ENCODE measurements at regions not wholly inside any gene's neighbourhood (a gene's known extent, or its start where the extent isn't known, plus 50 kb on each side); places are given as distances from the start of the nearest gene placed in this dataset.

GRCh38 chr2:234802845-234803171 is 149.0 kb upstream of the SH3BP4 start:
- TF ChIP-seq, protein P1, sequence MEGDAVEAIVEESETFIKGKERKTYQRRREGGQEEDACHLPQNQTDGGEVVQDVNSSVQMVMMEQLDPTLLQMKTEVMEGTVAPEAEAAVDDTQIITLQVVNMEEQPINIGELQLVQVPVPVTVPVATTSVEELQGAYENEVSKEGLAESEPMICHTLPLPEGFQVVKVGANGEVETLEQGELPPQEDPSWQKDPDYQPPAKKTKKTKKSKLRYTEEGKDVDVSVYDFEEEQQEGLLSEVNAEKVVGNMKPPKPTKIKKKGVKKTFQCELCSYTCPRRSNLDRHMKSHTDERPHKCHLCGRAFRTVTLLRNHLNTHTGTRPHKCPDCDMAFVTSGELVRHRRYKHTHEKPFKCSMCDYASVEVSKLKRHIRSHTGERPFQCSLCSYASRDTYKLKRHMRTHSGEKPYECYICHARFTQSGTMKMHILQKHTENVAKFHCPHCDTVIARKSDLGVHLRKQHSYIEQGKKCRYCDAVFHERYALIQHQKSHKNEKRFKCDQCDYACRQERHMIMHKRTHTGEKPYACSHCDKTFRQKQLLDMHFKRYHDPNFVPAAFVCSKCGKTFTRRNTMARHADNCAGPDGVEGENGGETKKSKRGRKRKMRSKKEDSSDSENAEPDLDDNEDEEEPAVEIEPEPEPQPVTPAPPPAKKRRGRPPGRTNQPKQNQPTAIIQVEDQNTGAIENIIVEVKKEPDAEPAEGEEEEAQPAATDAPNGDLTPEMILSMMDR (conservative IDR thresholded peaks at IDR 0.05; ENCODE audit: low read depth, low read length) = no peak
- TF ChIP-seq EZH2 (IDR thresholded peaks at IDR 0.05; ENCODE audit: borderline replicate concordance, low read depth, low read length, poor library complexity, severe bottlenecking) = no peak

Data from A673 (cell line).